PFSK-1 (cell line): ENCODE measurements at regions not wholly inside any gene's neighbourhood (a gene's known extent, or its start where the extent isn't known, plus 50 kb on each side); places are given as distances from the start of the nearest gene placed in this dataset.

Source experiments
- SIN3A ChIP-seq: IDR thresholded peaks from 2 replicates; pipeline ENCODE4 v1.6.1; 2012; ENCODE audit warnings: mild to moderate bottlenecking, low read length, moderate library complexity, borderline replicate concordance; ENCODE audit not compliant: insufficient read depth
- TAF1 ChIP-seq: IDR thresholded peaks from 2 replicates; pipeline ENCODE4 v1.6.1; 2012; ENCODE audit warnings: low read length, control low read depth, borderline replicate concordance; ENCODE audit not compliant: insufficient read depth

- TF ChIP-seq TAF1, result no peak
- no peak for TF ChIP-seq SIN3A
Observed at GRCh38 chr6:140316966-140317365, 942.5 kb upstream of the CITED2 start.
